ENCODE measurements at regions not wholly inside any gene's neighbourhood (a gene's known extent, or its start where the extent isn't known, plus 50 kb on each side); places are given as distances from the start of the nearest gene placed in this dataset.

- Histone ChIP-seq H3K4me2 (ENCODE audit: insufficient read depth, low read length) (no peak overlapping the region), H3K79me2 (ENCODE audit: insufficient read depth, low read length) (no peaks in the 10 kb centered on the region), H3K27ac (ENCODE audit: low read depth, low read length) (no peak overlapping the region), H3K4me1 (ENCODE audit: insufficient read depth, low read length) (no peaks in the 10 kb centered on the region), H3K27me3 (ENCODE audit: insufficient read depth, low read length) (no peaks in the 10 kb centered on the region), H2AFZ (ENCODE audit: low read length) (no peak overlapping the region), H4K20me1 (ENCODE audit: insufficient read depth, low read length) (no peaks in the 10 kb centered on the region), H3K4me3 (ENCODE audit: insufficient read depth, low read length) (no peak overlapping the region), H3K9me3 (ENCODE audit: low read depth, low read length) (peaks cover 3% of the 10 kb centered on the region), H3K36me3 (ENCODE audit: insufficient read depth, low read length) (no peaks in the 10 kb centered on the region)
- no peak for TF ChIP-seq CTCF (IDR thresholded peaks at IDR 0.05; ENCODE audit: extremely low read depth, low read depth, low read length)
- DNase-seq (ENCODE audit: insufficient read length, low spot score, missing footprints), result no peak
Measured at GRCh38 chr4:28621591-28621990, 1761.0 kb downstream of the STIM2 start.

- Histone ChIP-seq H3K4me3 (ENCODE audit: insufficient read depth, low read length) (no peak overlapping the region), H3K4me1 (ENCODE audit: insufficient read depth, low read length) (no peaks in the 10 kb centered on the region), H3K27me3 (ENCODE audit: insufficient read depth, low read length) (no peaks in the 10 kb centered on the region), H3K27ac (ENCODE audit: low read depth, low read length) (no peak overlapping the region), H3K4me2 (ENCODE audit: insufficient read depth, low read length) (no peak overlapping the region), H3K36me3 (ENCODE audit: insufficient read depth, low read length) (no peaks in the 10 kb centered on the region), H3K9me3 (ENCODE audit: low read depth, low read length) (no peaks in the 10 kb centered on the region), H2AFZ (ENCODE audit: low read length) (no peak overlapping the region), H3K79me2 (ENCODE audit: insufficient read depth, low read length) (no peaks in the 10 kb centered on the region), H4K20me1 (ENCODE audit: insufficient read depth, low read length) (no peaks in the 10 kb centered on the region)
- TF ChIP-seq CTCF (IDR thresholded peaks at IDR 0.05; ENCODE audit: extremely low read depth, low read depth, low read length), result no peak
- no peak for DNase-seq (ENCODE audit: insufficient read length, low spot score, missing footprints)
Measured at GRCh38 chr4:28636971-28637370, 1776.3 kb downstream of the STIM2 start.

GRCh38 chr4:28639747-28640146, 1779.1 kb downstream of the STIM2 start:
- H3K36me3 ChIP-seq (ENCODE audit: insufficient read depth, low read length), result no peaks in the 10 kb centered on the region
- no peak overlapping the region for H3K27ac ChIP-seq (ENCODE audit: low read depth, low read length)
- no peak for TF ChIP-seq CTCF (IDR thresholded peaks at IDR 0.05; ENCODE audit: extremely low read depth, low read depth, low read length)
- DNase-seq (ENCODE audit: insufficient read length, low spot score, missing footprints), result no peak
- no peak overlapping the region for H2AFZ ChIP-seq (ENCODE audit: low read length)
- no peaks in the 10 kb centered on the region for H3K4me1 ChIP-seq (ENCODE audit: insufficient read depth, low read length)
- no peak overlapping the region for H3K4me3 ChIP-seq (ENCODE audit: insufficient read depth, low read length)
- no peaks in the 10 kb centered on the region for H3K79me2 ChIP-seq (ENCODE audit: insufficient read depth, low read length)
- no peaks in the 10 kb centered on the region for H4K20me1 ChIP-seq (ENCODE audit: insufficient read depth, low read length)
- H3K4me2 ChIP-seq (ENCODE audit: insufficient read depth, low read length), result no peak overlapping the region
- no peaks in the 10 kb centered on the region for H3K27me3 ChIP-seq (ENCODE audit: insufficient read depth, low read length)
- no peaks in the 10 kb centered on the region for H3K9me3 ChIP-seq (ENCODE audit: low read depth, low read length)

GRCh38 chr4:28654618-28655017, 1794.0 kb downstream of the STIM2 start:
- no peak for TF ChIP-seq CTCF (IDR thresholded peaks at IDR 0.05; ENCODE audit: extremely low read depth, low read depth, low read length)
- Histone ChIP-seq H3K36me3 (ENCODE audit: insufficient read depth, low read length) (no peaks in the 10 kb centered on the region), H2AFZ (ENCODE audit: low read length) (no peak overlapping the region), H3K4me2 (ENCODE audit: insufficient read depth, low read length) (no peak overlapping the region), H3K4me1 (ENCODE audit: insufficient read depth, low read length) (no peaks in the 10 kb centered on the region), H3K27me3 (ENCODE audit: insufficient read depth, low read length) (no peaks in the 10 kb centered on the region), H3K79me2 (ENCODE audit: insufficient read depth, low read length) (no peaks in the 10 kb centered on the region), H3K4me3 (ENCODE audit: insufficient read depth, low read length) (no peak overlapping the region), H3K9me3 (ENCODE audit: low read depth, low read length) (no peaks in the 10 kb centered on the region), H4K20me1 (ENCODE audit: insufficient read depth, low read length) (no peaks in the 10 kb centered on the region), H3K27ac (ENCODE audit: low read depth, low read length) (no peak overlapping the region)
- DNase-seq (ENCODE audit: insufficient read length, low spot score, missing footprints), result no peak
